Adipocyte (in vitro differentiated cells): ENCODE measurements at regions not wholly inside any gene's neighbourhood (a gene's known extent, or its start where the extent isn't known, plus 50 kb on each side); places are given as distances from the start of the nearest gene placed in this dataset.

Experiments used
- DNase-seq: peaks from one replicate; pipeline ENCODE4 v3.0.0-alpha.2; 2015; ENCODE audit warnings: low read depth
- H3K27me3 ChIP-seq: replicated peaks from 2 replicates; pipeline ENCODE4 v1.7.0; 2013; ENCODE audit warnings: mild to moderate bottlenecking, low read length, moderate library complexity; ENCODE audit not compliant: control insufficient read depth, insufficient read depth
- H3K36me3 ChIP-seq: 2 replicates; pipeline ENCODE4 v1.7.0; 2013; ENCODE audit warnings: low read length, mild to moderate bottlenecking, moderate library complexity; ENCODE audit not compliant: control insufficient read depth, insufficient read depth, severe bottlenecking
- H3K4me1 ChIP-seq: 2 replicates; pipeline ENCODE4 v1.7.0; 2013; ENCODE audit warnings: mild to moderate bottlenecking, low read length, moderate library complexity; ENCODE audit not compliant: control insufficient read depth, insufficient read depth
- H3K4me3 ChIP-seq: 2 replicates; pipeline ENCODE4 v1.7.0; 2013; ENCODE audit warnings: mild to moderate bottlenecking, low read length, moderate library complexity
- H3K9ac ChIP-seq: 2 replicates; pipeline ENCODE4 v1.7.0; 2013; ENCODE audit warnings: mild to moderate bottlenecking, low read length, moderate library complexity
- H3K9me3 ChIP-seq: 2 replicates; pipeline ENCODE4 v1.7.0; 2013; ENCODE audit warnings: mild to moderate bottlenecking, low read length, moderate library complexity; ENCODE audit not compliant: control insufficient read depth

DNA sequence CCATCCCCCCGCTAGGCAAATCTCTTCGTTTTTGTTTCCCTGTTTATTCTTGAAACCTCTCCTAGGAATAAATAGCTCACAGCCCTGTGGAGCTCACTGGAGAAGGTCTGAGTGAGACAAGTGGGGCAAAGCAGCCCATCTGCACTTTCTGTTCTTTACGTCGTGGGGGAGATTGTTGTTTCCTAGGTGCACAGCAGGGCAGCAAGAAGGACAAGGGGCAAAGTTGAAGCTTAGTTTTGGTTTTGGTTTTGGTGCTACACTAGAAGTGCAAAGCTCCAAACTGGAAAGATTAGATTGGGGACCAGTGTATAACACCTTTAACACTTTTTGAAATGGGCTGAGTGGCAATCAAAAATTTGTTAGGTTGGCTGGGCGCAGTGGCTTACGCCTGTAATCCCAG lies 76.6 kb downstream of the GPR88 start:
- Histone ChIP-seq H3K9me3 (no peaks in the 10 kb centered on the region), H3K9ac (no peak overlapping the region), H3K4me1 (no peaks in the 10 kb centered on the region), H3K4me3 (no peak overlapping the region), H3K27me3 (no peaks in the 10 kb centered on the region), H3K36me3 (no peaks in the 10 kb centered on the region)
- no peak for DNase-seq

DNA sequence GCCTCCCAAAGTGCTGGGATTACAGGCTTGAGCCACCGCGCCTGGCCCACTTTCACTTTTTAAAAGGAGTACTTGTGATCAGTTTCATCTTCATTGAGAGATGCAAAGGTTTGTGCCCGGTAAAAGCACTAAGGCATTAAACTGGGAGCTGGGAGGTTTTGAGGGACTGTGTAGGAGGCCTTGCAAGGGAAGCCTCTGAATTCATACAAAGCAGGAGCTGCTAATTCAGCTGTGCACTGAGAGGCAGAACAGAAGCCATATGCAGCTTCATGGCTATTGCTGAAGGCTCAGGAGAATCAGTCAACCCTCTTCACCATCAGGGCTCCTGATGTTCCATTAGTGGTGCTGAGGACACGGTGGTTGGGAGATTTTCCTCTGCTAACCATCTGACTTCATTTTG lies 77.7 kb downstream of the GPR88 start:
- Histone ChIP-seq H3K9me3 (no peaks in the 10 kb centered on the region), H3K36me3 (no peaks in the 10 kb centered on the region), H3K4me1 (no peaks in the 10 kb centered on the region), H3K9ac (no peak overlapping the region), H3K27me3 (no peaks in the 10 kb centered on the region), H3K4me3 (no peak overlapping the region)
- no peak for DNase-seq

DNA sequence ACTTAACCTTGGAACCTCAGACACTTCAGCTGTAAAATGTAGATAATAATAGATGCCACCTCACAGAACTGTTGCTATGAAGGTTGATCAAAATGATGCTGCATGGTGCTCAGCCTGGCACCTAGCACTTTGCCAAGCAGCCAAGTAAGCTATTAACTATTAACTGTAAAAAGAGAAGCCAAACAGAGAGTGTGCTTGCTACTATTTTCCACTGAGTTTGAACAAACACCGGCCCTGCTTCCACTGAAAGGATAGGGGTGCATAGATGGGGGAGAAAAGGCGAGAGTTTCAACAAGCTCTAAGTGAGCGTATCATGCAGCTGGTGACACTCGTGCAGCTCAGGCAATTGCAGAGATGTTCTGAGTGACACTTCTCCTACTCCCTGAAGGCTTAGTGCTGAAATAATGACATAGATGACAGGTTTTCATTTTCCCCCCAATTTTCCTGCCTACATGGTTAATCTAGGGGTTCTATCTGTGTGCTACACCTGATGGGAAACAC lies 78.2 kb downstream of the GPR88 start:
- DNase-seq = no peak
- no peak overlapping the region for H3K4me3 ChIP-seq
- H3K9ac ChIP-seq = no peak overlapping the region

GRCh38 chr1:100622037-100622436 lies 84.1 kb downstream of the GPR88 start:
- Histone ChIP-seq H3K9me3 (no peaks in the 10 kb centered on the region), H3K4me1 (peaks cover 37% of the 10 kb centered on the region), H3K27me3 (no peaks in the 10 kb centered on the region), H3K4me3 (no peak overlapping the region), H3K36me3 (no peaks in the 10 kb centered on the region), H3K9ac (peak overlapping the region; percentile 39)
- peak; percentile 88 for DNase-seq

More for the DNA sequence above, 78.2 kb downstream of the GPR88 start:
- H3K4me1 ChIP-seq = no peaks in the 10 kb centered on the region
- no peaks in the 10 kb centered on the region for H3K27me3 ChIP-seq
- H3K9me3 ChIP-seq = no peaks in the 10 kb centered on the region
- H3K36me3 ChIP-seq = no peaks in the 10 kb centered on the region

DNA sequence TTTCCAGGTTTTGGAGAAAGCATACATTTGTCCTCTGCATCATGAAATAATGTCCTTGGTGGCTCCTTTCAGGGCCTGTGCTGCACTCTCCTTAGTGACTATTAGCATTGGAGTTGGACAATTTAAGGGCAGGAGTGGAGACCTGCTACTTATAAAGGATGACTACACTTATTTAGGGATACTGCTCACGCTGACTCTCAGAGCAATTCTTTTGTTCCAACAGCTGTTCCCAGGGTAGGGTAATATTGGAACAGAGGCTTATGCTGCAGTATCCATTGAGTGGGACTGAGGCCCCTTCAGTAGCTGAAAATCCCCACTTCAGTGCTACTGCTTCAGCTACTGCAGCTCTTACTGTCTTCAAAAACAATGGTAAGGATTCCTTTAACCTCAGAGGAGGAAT lies 84.6 kb downstream of the GPR88 start:
- peak overlapping the region; percentile 39 for H3K9ac ChIP-seq
- no peaks in the 10 kb centered on the region for H3K36me3 ChIP-seq
- peaks cover 40% of the 10 kb centered on the region for H3K4me1 ChIP-seq
- no peak for DNase-seq
- H3K27me3 ChIP-seq = no peaks in the 10 kb centered on the region
- H3K4me3 ChIP-seq = no peak overlapping the region
- H3K9me3 ChIP-seq = no peaks in the 10 kb centered on the region

DNA sequence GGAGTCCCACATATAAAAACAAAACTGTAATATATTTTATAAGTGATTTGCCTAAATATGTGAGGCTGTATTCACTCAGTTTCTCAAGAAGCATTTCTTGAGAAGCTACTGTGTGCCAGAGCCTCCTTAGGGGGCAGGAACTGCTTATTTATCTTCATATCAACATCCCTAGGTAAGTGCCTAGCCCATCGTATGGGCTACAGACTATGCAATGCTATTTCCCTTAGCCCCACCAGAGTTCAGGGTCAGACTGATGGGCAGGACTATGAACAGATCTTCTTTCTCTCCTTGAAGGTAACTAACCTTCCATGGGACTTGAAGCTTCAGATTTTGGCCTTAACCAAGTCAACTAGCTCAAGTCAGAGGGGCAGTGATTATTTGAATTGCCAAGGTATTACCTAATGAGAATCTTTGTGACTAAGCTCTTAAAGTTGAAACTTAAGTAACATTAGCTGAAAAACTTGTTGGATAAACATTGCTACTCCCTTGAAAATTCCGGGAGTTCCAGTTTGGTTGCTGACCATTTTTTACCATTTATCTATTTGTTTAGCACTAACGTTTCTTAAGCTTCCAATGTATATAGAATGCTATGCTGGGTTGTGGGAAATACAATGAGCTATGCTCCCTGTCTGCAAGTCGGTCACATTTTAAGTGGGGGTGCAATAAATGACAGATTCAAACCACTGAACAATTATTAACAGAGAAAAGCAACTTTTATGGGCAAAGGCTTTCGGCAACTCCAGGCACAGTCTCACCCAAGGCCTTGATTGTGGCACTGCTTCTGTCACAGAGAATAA lies 85.2 kb downstream of the GPR88 start:
- H3K27me3 ChIP-seq = no peaks in the 10 kb centered on the region
- no peak overlapping the region for H3K4me3 ChIP-seq
- H3K4me1 ChIP-seq = peaks cover 47% of the 10 kb centered on the region
- peak overlapping the region; percentile 39 for H3K9ac ChIP-seq
- DNase-seq = peak; percentile 71
- no peaks in the 10 kb centered on the region for H3K36me3 ChIP-seq
- H3K9me3 ChIP-seq = no peaks in the 10 kb centered on the region

- Histone ChIP-seq H3K36me3 (no peaks in the 10 kb centered on the region), H3K4me3 (no peak overlapping the region), H3K9me3 (peaks cover 4% of the 10 kb centered on the region), H3K9ac (no peak overlapping the region), H3K27me3 (no peaks in the 10 kb centered on the region), H3K4me1 (peaks cover 56% of the 10 kb centered on the region)
- DNase-seq = no peak
These were observed 87.1 kb downstream of the GPR88 start for GRCh38 chr1:100624886-100625610.

- Histone ChIP-seq H3K27me3 (no peaks in the 10 kb centered on the region), H3K9me3 (peaks cover 4% of the 10 kb centered on the region), H3K4me3 (no peak overlapping the region), H3K36me3 (no peaks in the 10 kb centered on the region), H3K9ac (peak overlapping the region; percentile 61), H3K4me1 (peaks cover 61% of the 10 kb centered on the region)
- DNase-seq = no peak
These were observed 88.5 kb downstream of the GPR88 start for GRCh38 chr1:100626397-100626796.

- Histone ChIP-seq H3K9me3 (peaks cover 4% of the 10 kb centered on the region), H3K4me1 (peaks cover 53% of the 10 kb centered on the region), H3K9ac (peak overlapping the region; percentile 61), H3K4me3 (peak overlapping the region; percentile 55), H3K36me3 (no peaks in the 10 kb centered on the region), H3K27me3 (no peaks in the 10 kb centered on the region)
- peak; percentile 83 for DNase-seq
These were observed 89.2 kb downstream of the GPR88 start for GRCh38 chr1:100627054-100627716.

DNA sequence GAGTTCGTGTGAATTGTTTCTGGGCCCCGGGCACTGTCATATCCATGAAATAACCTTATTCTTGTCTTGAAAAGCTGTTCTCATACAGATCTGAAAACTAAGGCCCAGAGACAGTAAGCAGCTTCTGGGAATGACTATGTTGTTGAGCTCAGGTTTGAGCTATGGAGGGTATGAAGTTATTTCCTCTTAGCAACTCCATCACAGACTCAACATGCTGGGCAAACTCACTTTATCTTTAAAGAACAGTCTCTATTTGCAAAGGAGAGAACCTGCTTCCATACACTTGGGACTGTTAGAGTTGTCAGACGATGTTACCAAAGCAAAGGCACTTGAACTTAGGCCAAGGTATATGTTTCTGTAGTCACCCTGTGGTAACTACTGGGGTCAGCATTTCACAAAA lies 90.0 kb downstream of the GPR88 start:
- peak overlapping the region; percentile 5 for H3K9ac ChIP-seq
- peaks cover 4% of the 10 kb centered on the region for H3K9me3 ChIP-seq
- H3K27me3 ChIP-seq = no peaks in the 10 kb centered on the region
- peaks cover 45% of the 10 kb centered on the region for H3K4me1 ChIP-seq
- peak overlapping the region; percentile 1 for H3K4me3 ChIP-seq
- DNase-seq = no peak
- H3K36me3 ChIP-seq = no peaks in the 10 kb centered on the region

GRCh38 chr1:100628631-100629081 lies 90.7 kb downstream of the GPR88 start:
- Histone ChIP-seq H3K4me3 (no peak overlapping the region), H3K36me3 (no peaks in the 10 kb centered on the region), H3K27me3 (no peaks in the 10 kb centered on the region), H3K4me1 (peaks cover 39% of the 10 kb centered on the region), H3K9me3 (peaks cover 4% of the 10 kb centered on the region), H3K9ac (peak overlapping the region; percentile 5)
- DNase-seq = no peak
